H1 (cell line): ENCODE measurements at regions not wholly inside any gene's neighbourhood (a gene's known extent, or its start where the extent isn't known, plus 50 kb on each side); places are given as distances from the start of the nearest gene placed in this dataset.
A peak's percentile ranks its signal among the peaks of the same experiment; 100 is the strongest.

Source experiments
- CTCF ChIA-PET: fragments of 300-600 bp; sonication (Branson Sonifier 250); formaldehyde crosslinking; loops from one replicate; lab custom pipeline; 2021; ENCODE audit not compliant: partially characterized antibody; lab: Charles Lee
- POLR2A ChIA-PET: fragments of 300-600 bp; sonication (Branson Sonifier 250); formaldehyde crosslinking; loops from one replicate; lab custom pipeline; 2021; ENCODE audit warnings: inconsistent platforms; ENCODE audit not compliant: partially characterized antibody; lab: Charles Lee
- DNase-seq, 2 experiments: peaks; one replicate each; pipeline versions ENCODE4 v3.0.0 to v3.0.0-alpha.2; 2010 to 2022; ENCODE audit warnings: low spot score in 2 of 2, low read depth in 1 of 2, mixed read lengths in 1 of 2
- FAIRE-seq: peaks from 2 replicates; lab custom pipeline; 2011; peaks lifted over from hg19 to GRCh38; lab: Jason Lieb, UNC
- H2AFZ ChIP-seq: 2 replicates; pipeline ENCODE4 v1.8.1; 2012; ENCODE audit warnings: low read length, inconsistent platforms
- H2AK5ac ChIP-seq: 2 replicates; pipeline ENCODE4 v1.6.1; 2013; ENCODE audit warnings: low read depth, low read length
- H2BK120ac ChIP-seq: replicated peaks from 2 replicates; pipeline ENCODE3; 2013; ENCODE audit warnings: low read depth, low read length, inconsistent platforms
- H2BK12ac ChIP-seq: 2 replicates; pipeline ENCODE4 v1.6.1; 2013; ENCODE audit warnings: low read depth, low read length
- H2BK15ac ChIP-seq: 2 replicates; pipeline ENCODE4 v1.6.1; 2013; ENCODE audit warnings: low read length
- H2BK20ac ChIP-seq: 2 replicates; pipeline ENCODE4 v1.6.1; 2013; ENCODE audit warnings: low read length
- H2BK5ac ChIP-seq: 2 replicates; pipeline ENCODE4 v1.6.1; 2013; ENCODE audit warnings: low read depth, low read length
- H3K14ac ChIP-seq: 2 replicates; pipeline ENCODE4 v1.6.1; 2013; ENCODE audit warnings: inconsistent platforms; ENCODE audit not compliant: insufficient read length
- H3K18ac ChIP-seq: 2 replicates; pipeline ENCODE4 v1.6.1; 2013; ENCODE audit warnings: low read length; ENCODE audit errors: extremely low read depth
- H3K23ac ChIP-seq: 2 replicates; pipeline ENCODE4 v1.6.1; 2013; ENCODE audit warnings: inconsistent platforms; ENCODE audit not compliant: insufficient read length
- H3K23me2 ChIP-seq: 2 replicates; pipeline ENCODE4 v1.6.1; 2013; ENCODE audit warnings: low read depth, low read length
- H3K27ac ChIP-seq: 2 replicates; pipeline ENCODE4 v1.6.1; 2011; ENCODE audit warnings: low read depth, low read length, inconsistent platforms
- H3K27me3 ChIP-seq, 4 experiments: replicated peaks in 1 of 4; 1 replicate in 1 of 4; 2 replicates in 3 of 4; pipeline versions ENCODE4 v1.6.1 to v1.8.1; 2011 to 2013; ENCODE audit warnings: low read length in 3 of 4, mild to moderate bottlenecking in 3 of 4, inconsistent platforms in 2 of 4, mixed read lengths in 2 of 4, moderate library complexity in 1 of 4; ENCODE audit not compliant: control insufficient read depth in 3 of 4, insufficient read depth in 3 of 4; ENCODE audit errors: extremely low read depth in 1 of 4
- H3K36me3 ChIP-seq, 4 experiments: 2 replicates each; pipeline versions ENCODE4 v1.6.1 to v1.8.1; 2011 to 2013; ENCODE audit warnings: mild to moderate bottlenecking in 4 of 4, low read length in 3 of 4, moderate library complexity in 2 of 4, control low read depth in 1 of 4, inconsistent platforms in 1 of 4; ENCODE audit not compliant: insufficient read depth in 4 of 4, control insufficient read depth in 2 of 4
- H3K4ac ChIP-seq: replicated peaks from 2 replicates; pipeline ENCODE3; 2013; ENCODE audit warnings: low read length, low read depth, mixed read lengths, inconsistent platforms; ENCODE audit not compliant: insufficient read length
- H3K4me1 ChIP-seq, 4 experiments: replicated peaks in 1 of 4; 1 replicate in 1 of 4; 2 replicates in 3 of 4; pipeline versions ENCODE4 v1.6.1 to v1.8.1; 2011 to 2013; ENCODE audit warnings: low read length in 3 of 4, inconsistent platforms in 2 of 4, mixed read lengths in 1 of 4; ENCODE audit not compliant: insufficient read depth in 4 of 4, control insufficient read depth in 3 of 4
- H3K4me2 ChIP-seq, 2 experiments: 2 replicates each; pipeline versions ENCODE4 v1.6.1 to v1.8.1; 2011 to 2013; ENCODE audit warnings: low read depth in 2 of 2, low read length in 2 of 2, control low read depth in 1 of 2, inconsistent platforms in 1 of 2, mild to moderate bottlenecking in 1 of 2; ENCODE audit not compliant: insufficient read depth in 1 of 2
- H3K4me3 ChIP-seq, 4 experiments: fragments of 200-600, 300-600 bp in 1 of 4; sonication (generic), shearing (Covaris generic), sonication (Bioruptor Twin) in 1 of 4; 2 replicates each; pipeline versions ENCODE4 v1.5.1 to v1.8.1; 2011 to 2016; ENCODE audit warnings: low read length in 4 of 4, low read depth in 3 of 4, control low read depth in 2 of 4, inconsistent platforms in 2 of 4, mild to moderate bottlenecking in 2 of 4, mixed read lengths in 1 of 4, moderate library complexity in 1 of 4; ENCODE audit not compliant: insufficient read depth in 2 of 4; ENCODE audit errors: extremely low read depth in 1 of 4
- H3K56ac ChIP-seq: replicated peaks from 2 replicates; pipeline ENCODE3; 2013; ENCODE audit warnings: low read depth, mild to moderate bottlenecking, mixed read lengths, low read length, inconsistent platforms; ENCODE audit not compliant: insufficient read length
- H3K79me1 ChIP-seq: 2 replicates; pipeline ENCODE4 v1.6.1; 2013; ENCODE audit warnings: low read depth, low read length, control low read depth
- H3K79me2 ChIP-seq, 2 experiments: 2 replicates each; pipeline versions ENCODE4 v1.6.1 to v1.8.1; 2012 to 2013; ENCODE audit warnings: low read length in 2 of 2, mild to moderate bottlenecking in 2 of 2, inconsistent platforms in 1 of 2; ENCODE audit not compliant: insufficient read depth in 2 of 2, control insufficient read depth in 1 of 2
- H3K9ac ChIP-seq, 4 experiments: replicated peaks in 1 of 4; 1 replicate in 1 of 4; 2 replicates in 3 of 4; pipeline versions ENCODE4 v1.6.1 to v1.8.1; 2011 to 2013; ENCODE audit warnings: low read depth in 3 of 4, low read length in 3 of 4, control low read depth in 2 of 4, mild to moderate bottlenecking in 2 of 4, moderate library complexity in 2 of 4, inconsistent platforms in 1 of 4; ENCODE audit errors: extremely low read depth in 1 of 4
- H3K9me3 ChIP-seq, 2 experiments: 2 replicates each; pipeline versions ENCODE4 v1.6.1 to v1.8.1; 2012 to 2013; ENCODE audit warnings: mild to moderate bottlenecking in 2 of 2, moderate library complexity in 2 of 2, control low read depth in 1 of 2, inconsistent platforms in 1 of 2, low read depth in 1 of 2, low read length in 1 of 2, mixed read lengths in 1 of 2; ENCODE audit not compliant: insufficient read depth in 2 of 2
- H4K20me1 ChIP-seq, 2 experiments: replicated peaks in 1 of 2; 2 replicates each; pipeline versions ENCODE3 to v1.8.1; 2011 to 2013; ENCODE audit warnings: inconsistent platforms in 2 of 2, low read length in 2 of 2, mild to moderate bottlenecking in 1 of 2; ENCODE audit not compliant: insufficient read depth in 2 of 2, control insufficient read depth in 1 of 2
- H4K5ac ChIP-seq: 2 replicates; pipeline ENCODE4 v1.6.1; 2013; ENCODE audit warnings: low read length, low read depth, mixed read lengths, inconsistent platforms; ENCODE audit not compliant: insufficient read length
- H4K8ac ChIP-seq: 2 replicates; pipeline ENCODE4 v1.8.0; 2013; ENCODE audit warnings: mild to moderate bottlenecking, moderate library complexity, low read length, inconsistent platforms; ENCODE audit not compliant: insufficient read depth; ENCODE audit errors: extremely low read depth
- H4K91ac ChIP-seq: replicated peaks from 2 replicates; pipeline ENCODE3; 2013; ENCODE audit warnings: low read length, mixed read lengths, inconsistent platforms; ENCODE audit not compliant: insufficient read length
- BACH1 ChIP-seq: IDR thresholded peaks from 2 replicates; pipeline ENCODE4 v1.6.1; 2012; ENCODE audit warnings: low read length, improper control_type of control experiment
- EGR1 ChIP-seq: IDR thresholded peaks from 2 replicates; pipeline ENCODE4 v1.6.1; 2011; ENCODE audit warnings: low read depth, low read length, borderline replicate concordance
- EP300 ChIP-seq, 2 experiments: IDR thresholded peaks; 1 replicate in 1 of 2; 2 replicates in 1 of 2; pipeline ENCODE4 v1.6.1; 2011 to 2012; ENCODE audit warnings: low read depth in 2 of 2, low read length in 2 of 2, mild to moderate bottlenecking in 2 of 2, borderline replicate concordance in 1 of 2, inconsistent platforms in 1 of 2, moderate library complexity in 1 of 2
- EZH2 ChIP-seq: fragments of 200-600 bp; sonication (generic); IDR thresholded peaks from 2 replicates; pipeline ENCODE4 v1.7.1; 2012; ENCODE audit warnings: low read depth, mild to moderate bottlenecking, moderate library complexity, low read length, inconsistent platforms; ENCODE audit not compliant: severe bottlenecking
- KDM1A ChIP-seq: fragments of 200-600, 300-600 bp; sonication (generic); IDR thresholded peaks from 2 replicates; pipeline ENCODE4 v1.7.1; 2016; ENCODE audit warnings: mild to moderate bottlenecking, low read length, borderline replicate concordance
- KDM5A ChIP-seq: fragments of 200-600 bp; IDR thresholded peaks from 2 replicates; pipeline ENCODE4 v1.7.1; 2012; ENCODE audit warnings: mild to moderate bottlenecking, low read length, inconsistent platforms, mixed read lengths
- RXRA ChIP-seq: IDR thresholded peaks from 2 replicates; pipeline ENCODE4 v1.6.1; 2011; ENCODE audit warnings: low read depth, mild to moderate bottlenecking, low read length, moderate library complexity; ENCODE audit not compliant: insufficient read depth
- SRF ChIP-seq: IDR thresholded peaks from 2 replicates; pipeline ENCODE4 v1.6.1; 2011; ENCODE audit warnings: mild to moderate bottlenecking, low read depth, low read length, moderate library complexity
- TBP ChIP-seq: IDR thresholded peaks from 2 replicates; pipeline ENCODE4 v1.6.1; 2011; ENCODE audit warnings: low read depth, low read length, improper control_type of control experiment
- WGBS, 2 experiments: shearing (Covaris generic) in 1 of 2; methylation state at CpG; one replicate each; pipeline versions ENCODE4 v1.1.6 to v1.1.7; 2013 to 2015; ENCODE audit warnings: low lambda C conversion rate in 2 of 2, mixed read lengths in 2 of 2, inconsistent platforms in 1 of 2, low coverage in 1 of 2, missing lambda C conversion rate in 1 of 2; ENCODE audit not compliant: insufficient replicate concordance in 2 of 2, insufficient coverage in 1 of 2, insufficient read length in 1 of 2; ENCODE audit errors: extremely low coverage in 1 of 2, missing lambda C conversion rate in 1 of 2; 5-methylcytosine and 5-hydroxymethylcytosine counted together

DNA sequence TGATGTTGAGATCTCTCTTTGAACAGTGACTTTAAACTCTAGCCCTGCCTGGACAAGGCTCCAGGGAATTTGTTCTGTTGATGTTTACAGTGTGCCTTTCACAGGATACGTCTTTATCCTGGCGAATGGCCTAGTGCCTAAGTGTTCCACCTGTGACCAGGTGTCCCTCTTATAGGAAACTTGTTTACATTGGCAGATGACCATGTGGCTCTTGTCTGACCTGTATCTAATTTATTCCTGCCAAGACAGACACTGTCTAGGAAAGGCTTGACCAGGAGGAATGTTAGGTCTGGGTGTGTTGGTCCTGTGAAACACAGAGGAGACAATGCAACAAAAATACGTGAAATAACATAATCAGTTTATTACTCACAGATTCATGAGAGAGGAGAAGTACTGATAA is 875.6 kb downstream of the METTL15 start:
- no peak overlapping the region for H3K4ac ChIP-seq
- no peaks in the 10 kb centered on the region for H3K79me1 ChIP-seq
- CTCF ChIA-PET = interaction anchor here (0.6 kb wide), 1 partner anchor 244 kb away, joined by 4 read pairs; no protein-coding TSS in a partner anchor

More for the DNA sequence above, 875.6 kb downstream of the METTL15 start:
- Histone ChIP-seq H2BK15ac (no peak overlapping the region), H3K9me3 (no peaks in the 10 kb centered on the region), H2AFZ (peak overlapping the region; percentile 40), H3K18ac (no peak overlapping the region), H3K27me3 (no peaks in the 10 kb centered on the region), H3K9ac (no peak overlapping the region), H3K14ac (no peak overlapping the region), H3K23me2 (no peaks in the 10 kb centered on the region), H3K79me2 (no peaks in the 10 kb centered on the region), H4K20me1 (no peaks in the 10 kb centered on the region), H2BK5ac (no peak overlapping the region), H4K5ac (no peak overlapping the region), H4K8ac (no peak overlapping the region), H3K23ac (no peak overlapping the region), H2BK20ac (no peak overlapping the region), H3K4me2 (no peak overlapping the region), H3K27ac (no peak overlapping the region), H3K4me3 (no peak overlapping the region), H3K56ac (no peak overlapping the region), H2AK5ac (no peak overlapping the region), H3K4me1 (no peaks in the 10 kb centered on the region), H4K91ac (no peak overlapping the region), H2BK120ac (no peak overlapping the region), H2BK12ac (no peak overlapping the region), H3K36me3 (no peaks in the 10 kb centered on the region)
- 86% methylated on average over 3 of the region's 3 CpGs; no CpG with 5 or more reads in 1 of the 2 experiments for WGBS, 2 experiments
- no peak for TF ChIP-seq EP300 (IDR thresholded peaks at IDR 0.05; ENCODE audit: borderline replicate concordance in 1 of 2, low read depth in 2 of 2, low read length in 2 of 2)
- no peak for TF ChIP-seq KDM1A
- no peak for TF ChIP-seq KDM5A
- TF ChIP-seq EZH2 = no peak
- no peak for TF ChIP-seq RXRA
- no peak for TF ChIP-seq EGR1
- no peak for TF ChIP-seq SRF
- no peak for TF ChIP-seq TBP
- no peak for TF ChIP-seq BACH1
- POLR2A ChIA-PET = no interaction called here
- DNase-seq = no peak
- no peak for FAIRE-seq
